Fibroblast of peridontal ligament (primary cell): ENCODE measurements at regions not wholly inside any gene's neighbourhood (a gene's known extent, or its start where the extent isn't known, plus 50 kb on each side); places are given as distances from the start of the nearest gene placed in this dataset.
"Not testable (repeated sequence)": the region's sequence is repeated elsewhere in the genome, so short reads cannot be mapped to it uniquely, and the experiment has no call there.

Experiments
- DNase-seq: peaks from one replicate; pipeline ENCODE4 v3.0.0-alpha.2; 2010; ENCODE audit errors: extremely low read depth

GRCh38 chr6:28008053-28008452 lies 51.0 kb downstream of the OR2B6 start:
- no peak for DNase-seq

DNA sequence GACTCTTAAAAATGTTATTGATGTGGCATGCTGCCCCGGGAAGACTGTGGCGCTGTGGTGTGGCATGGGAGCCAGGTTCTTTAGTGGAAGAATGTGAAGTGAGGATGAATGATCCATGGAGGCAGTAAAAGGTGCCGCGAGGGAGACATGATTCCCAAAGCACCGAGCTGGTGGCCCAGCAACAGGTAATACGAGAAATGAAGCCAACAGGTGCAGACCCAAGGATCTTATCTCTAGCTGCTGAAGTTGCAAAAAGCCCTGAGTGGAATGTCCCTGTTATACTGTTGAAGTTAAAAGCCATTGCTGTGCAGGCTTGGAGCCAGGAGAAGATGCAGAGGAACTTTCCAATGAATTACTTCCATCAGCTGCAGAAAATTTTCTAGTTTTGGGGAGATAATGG lies 53.5 kb downstream of the OR2B6 start:
- no peak for DNase-seq

GRCh38 chr6:28011722-28012121 lies 54.7 kb downstream of the OR2B6 start:
- peak; percentile 10 for DNase-seq

DNA sequence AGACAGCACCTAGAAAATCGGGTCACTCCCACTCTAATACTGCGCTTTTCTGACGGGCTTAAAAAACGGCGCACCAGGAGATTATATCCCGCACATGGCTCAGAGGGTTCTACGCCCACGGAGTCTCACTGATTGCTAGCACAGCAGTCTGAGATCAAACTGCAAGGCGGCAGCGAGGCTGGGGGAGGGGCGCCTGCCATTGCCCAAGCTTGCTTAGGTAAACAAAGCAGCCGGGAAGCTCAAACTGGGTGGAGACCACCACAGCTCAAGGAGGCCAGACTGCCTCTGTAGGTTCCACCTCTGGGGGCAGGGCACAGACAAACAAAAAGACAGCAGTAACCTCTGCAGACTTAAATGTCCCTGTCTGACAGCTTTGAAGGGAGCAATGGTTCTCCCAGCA lies 59.4 kb upstream of the ZNF165 start:
- DNase-seq, result not testable (repeated sequence)

DNA sequence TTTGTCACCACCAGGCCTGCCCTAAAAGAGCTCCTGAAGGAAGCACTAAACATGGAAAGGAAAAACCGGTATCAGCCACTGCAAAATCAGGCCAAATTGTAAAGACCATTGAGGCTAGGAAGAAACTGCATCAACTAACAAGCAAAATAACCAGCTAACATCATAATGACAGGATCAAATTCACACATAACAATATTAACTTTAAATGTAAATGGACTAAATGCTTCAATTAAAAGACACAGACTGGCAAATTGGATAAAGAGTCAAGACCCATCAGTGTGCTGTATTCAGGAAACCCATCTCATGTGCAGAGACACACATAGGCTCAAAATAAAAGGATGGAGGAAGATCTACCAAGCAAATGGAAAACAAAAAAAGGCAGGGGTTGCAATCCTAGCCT lies 57.7 kb upstream of the ZNF165 start:
- not testable (repeated sequence) for DNase-seq
